Keratinocyte (primary cell): ENCODE measurements at regions not wholly inside any gene's neighbourhood (a gene's known extent, or its start where the extent isn't known, plus 50 kb on each side); places are given as distances from the start of the nearest gene placed in this dataset.

ENCODE experiments used
- DNase-seq: peaks from one replicate; pipeline ENCODE4 v3.0.0-alpha.2; 2011; ENCODE audit warnings: low read depth, missing footprints, low spot score
- FAIRE-seq: peaks from 2 replicates; lab custom pipeline; 2011; peaks lifted over from hg19 to GRCh38; lab: Jason Lieb, UNC
- H2AFZ ChIP-seq: 2 replicates; pipeline ENCODE4 v1.6.0; 2012; ENCODE audit warnings: low read length, control low read depth, inconsistent platforms; ENCODE audit not compliant: control insufficient read depth
- H3K27ac ChIP-seq: 2 replicates; pipeline ENCODE4 v1.5.1; 2011; ENCODE audit warnings: low read length; ENCODE audit not compliant: control insufficient read depth, insufficient read depth
- H3K27me3 ChIP-seq: 3 replicates; pipeline ENCODE4 v1.6.0; 2011; ENCODE audit warnings: low read length; ENCODE audit not compliant: control insufficient read depth, insufficient read depth; ENCODE audit errors: extremely low read depth
- H3K36me3 ChIP-seq, 2 experiments: 2 replicates in 1 of 2; 3 replicates in 1 of 2; pipeline ENCODE4 v1.5.1; 2011; ENCODE audit warnings: low read length in 2 of 2, mild to moderate bottlenecking in 1 of 2; ENCODE audit not compliant: control insufficient read depth in 2 of 2, insufficient read depth in 2 of 2; ENCODE audit errors: extremely low read depth in 1 of 2
- H3K4me1 ChIP-seq: 3 replicates; pipeline ENCODE4 v1.5.1; 2011; ENCODE audit warnings: low read length; ENCODE audit not compliant: control insufficient read depth, insufficient read depth; ENCODE audit errors: extremely low read depth
- H3K4me2 ChIP-seq: 3 replicates; pipeline ENCODE4 v1.6.0; 2011; ENCODE audit warnings: low read depth, low read length; ENCODE audit not compliant: control insufficient read depth, insufficient read depth; ENCODE audit errors: extremely low read depth
- H3K4me3 ChIP-seq, 3 experiments: fragments of 200-600 bp in 1 of 3; sonication (generic) in 1 of 3; 2 replicates in 2 of 3; 3 replicates in 1 of 3; pipeline ENCODE4 v1.5.1; 2011 to 2016; ENCODE audit warnings: low read length in 3 of 3, mild to moderate bottlenecking in 3 of 3, control low read depth in 2 of 3, inconsistent platforms in 1 of 3, low read depth in 1 of 3, mixed read lengths in 1 of 3, mixed run types in 1 of 3, moderate library complexity in 1 of 3; ENCODE audit not compliant: control insufficient read depth in 2 of 3, insufficient read depth in 2 of 3; ENCODE audit errors: extremely low read depth in 1 of 3
- H3K79me2 ChIP-seq: 2 replicates; pipeline ENCODE4 v1.6.0; 2012; ENCODE audit warnings: low read length; ENCODE audit not compliant: control insufficient read depth, insufficient read depth
- H3K9ac ChIP-seq: 3 replicates; pipeline ENCODE4 v1.6.0; 2011; ENCODE audit warnings: low read length; ENCODE audit not compliant: control insufficient read depth, insufficient read depth; ENCODE audit errors: extremely low read depth
- H3K9me1 ChIP-seq: 3 replicates; pipeline ENCODE4 v1.6.0; 2011; ENCODE audit warnings: low read length; ENCODE audit not compliant: control insufficient read depth, insufficient read depth; ENCODE audit errors: extremely low read depth
- H3K9me3 ChIP-seq: 2 replicates; pipeline ENCODE4 v1.5.1; 2012; ENCODE audit warnings: low read depth, low read length; ENCODE audit not compliant: control insufficient read depth
- H4K20me1 ChIP-seq: 3 replicates; pipeline ENCODE4 v1.6.0; 2011; ENCODE audit warnings: low read length; ENCODE audit not compliant: control insufficient read depth, insufficient read depth; ENCODE audit errors: extremely low read depth
- EZH2 ChIP-seq: IDR thresholded peaks from one replicate; pipeline ENCODE4 v1.6.1; 2012; ENCODE audit warnings: inconsistent platforms, mild to moderate bottlenecking, low read length, moderate library complexity
- dilution Hi-C: fragments of 300-500 bp; cut with MboI; formaldehyde crosslinking; loops from one replicate; pipeline ENCODE4 v1.7.0; 2020; ENCODE audit warnings: low sequenced_read_pairs; ENCODE audit not compliant: extremely low pct_ligation_motif_present
- TF ChIP-seq, protein P1 (sequence below), 3 experiments: IDR thresholded peaks in 1 of 3; conservative IDR thresholded peaks in 1 of 3; optimal IDR thresholded peaks in 1 of 3; 2 replicates in 2 of 3; 3 replicates in 1 of 3; pipeline versions ENCODE3 to v1.5.1; 2011; ENCODE audit warnings: low read length in 3 of 3, mild to moderate bottlenecking in 3 of 3, moderate library complexity in 2 of 3, control low read depth in 1 of 3, inconsistent platforms in 1 of 3; ENCODE audit not compliant: insufficient read depth in 2 of 3; ENCODE audit errors: extremely low read depth in 1 of 3

DNA sequence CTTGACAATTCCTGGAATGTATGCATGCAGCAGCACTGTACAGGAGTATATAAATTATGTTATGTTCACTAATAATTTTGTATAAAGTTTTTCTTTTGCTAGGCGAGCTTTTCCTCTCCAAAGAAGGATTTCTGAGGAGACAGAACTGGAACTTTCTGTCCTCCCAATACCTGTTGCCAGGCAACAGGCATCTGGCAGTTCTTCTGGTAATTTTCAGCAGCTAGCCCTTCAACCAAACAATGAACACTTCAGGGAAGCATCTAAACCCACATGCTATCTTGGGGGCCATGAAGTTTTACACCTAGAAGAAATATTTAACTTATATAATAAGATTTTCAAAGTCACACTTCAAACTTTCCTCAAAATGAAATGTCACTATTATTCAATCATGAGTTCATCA lies 162.9 kb upstream of the SYT10 start:
- DNase-seq: no peak

DNA sequence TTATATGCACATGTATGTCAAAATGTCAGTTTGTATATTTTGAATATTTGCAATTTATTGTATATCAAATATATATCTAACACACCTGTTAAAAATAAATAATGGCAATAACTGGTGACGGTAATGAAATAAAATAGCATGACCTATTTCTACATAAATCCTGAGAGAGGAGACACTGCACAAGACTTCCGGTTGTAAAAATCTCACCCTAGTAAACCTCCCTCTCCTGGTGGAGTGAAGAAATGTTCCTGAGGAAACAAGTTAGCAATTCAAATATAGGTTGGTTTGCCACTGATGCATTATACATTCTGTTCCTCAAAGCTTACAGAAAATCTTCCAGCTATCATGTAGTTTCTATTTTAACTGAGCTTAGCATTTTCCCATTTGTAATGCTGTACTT lies 166.1 kb upstream of the SYT10 start:
- DNase-seq (no peak), FAIRE-seq (no peak)
- no peak overlapping the region for H3K4me3 ChIP-seq
- H2AFZ ChIP-seq: no peak overlapping the region
- H3K9me1 ChIP-seq: no peaks in the 10 kb centered on the region
- no peaks in the 10 kb centered on the region for H3K4me1 ChIP-seq
- no peaks in the 10 kb centered on the region for H3K79me2 ChIP-seq
- no peaks in the 10 kb centered on the region for H3K9me3 ChIP-seq
- no peak for TF ChIP-seq EZH2
- TF ChIP-seq, protein P1, sequence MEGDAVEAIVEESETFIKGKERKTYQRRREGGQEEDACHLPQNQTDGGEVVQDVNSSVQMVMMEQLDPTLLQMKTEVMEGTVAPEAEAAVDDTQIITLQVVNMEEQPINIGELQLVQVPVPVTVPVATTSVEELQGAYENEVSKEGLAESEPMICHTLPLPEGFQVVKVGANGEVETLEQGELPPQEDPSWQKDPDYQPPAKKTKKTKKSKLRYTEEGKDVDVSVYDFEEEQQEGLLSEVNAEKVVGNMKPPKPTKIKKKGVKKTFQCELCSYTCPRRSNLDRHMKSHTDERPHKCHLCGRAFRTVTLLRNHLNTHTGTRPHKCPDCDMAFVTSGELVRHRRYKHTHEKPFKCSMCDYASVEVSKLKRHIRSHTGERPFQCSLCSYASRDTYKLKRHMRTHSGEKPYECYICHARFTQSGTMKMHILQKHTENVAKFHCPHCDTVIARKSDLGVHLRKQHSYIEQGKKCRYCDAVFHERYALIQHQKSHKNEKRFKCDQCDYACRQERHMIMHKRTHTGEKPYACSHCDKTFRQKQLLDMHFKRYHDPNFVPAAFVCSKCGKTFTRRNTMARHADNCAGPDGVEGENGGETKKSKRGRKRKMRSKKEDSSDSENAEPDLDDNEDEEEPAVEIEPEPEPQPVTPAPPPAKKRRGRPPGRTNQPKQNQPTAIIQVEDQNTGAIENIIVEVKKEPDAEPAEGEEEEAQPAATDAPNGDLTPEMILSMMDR (optimal IDR thresholded peaks at IDR 0.05 in 1 of 3, IDR thresholded peaks at IDR 0.05 in 1 of 3, conservative IDR thresholded peaks at IDR 0.05 in 1 of 3; ENCODE audit: extremely low read depth in 1 of 3, insufficient read depth in 2 of 3, low read length in 3 of 3): peak in 1 of 3 experiments; percentile 10
- H3K27ac ChIP-seq: no peak overlapping the region
- H4K20me1 ChIP-seq: no peaks in the 10 kb centered on the region
- no peaks in the 10 kb centered on the region for H3K36me3 ChIP-seq
- no peak overlapping the region for H3K4me2 ChIP-seq
- dilution Hi-C loops: no loop called here
- no peak overlapping the region for H3K9ac ChIP-seq
- H3K27me3 ChIP-seq: no peaks in the 10 kb centered on the region

More for the DNA sequence above, 162.9 kb upstream of the SYT10 start:
- FAIRE-seq: no peak
- no peaks in the 10 kb centered on the region for H3K9me1 ChIP-seq
- H4K20me1 ChIP-seq: no peaks in the 10 kb centered on the region
- no peak overlapping the region for H2AFZ ChIP-seq
- no peak overlapping the region for H3K4me2 ChIP-seq
- H3K36me3 ChIP-seq: no peaks in the 10 kb centered on the region
- H3K9ac ChIP-seq: no peak overlapping the region
- dilution Hi-C loops: no loop called here
- H3K4me3 ChIP-seq: no peak overlapping the region
- H3K4me1 ChIP-seq: no peaks in the 10 kb centered on the region
- no peaks in the 10 kb centered on the region for H3K9me3 ChIP-seq
- no peaks in the 10 kb centered on the region for H3K79me2 ChIP-seq
- no peak overlapping the region for H3K27ac ChIP-seq
- TF ChIP-seq, protein P1 (optimal IDR thresholded peaks at IDR 0.05 in 1 of 3, IDR thresholded peaks at IDR 0.05 in 1 of 3, conservative IDR thresholded peaks at IDR 0.05 in 1 of 3; ENCODE audit: extremely low read depth in 1 of 3, insufficient read depth in 2 of 3, low read length in 3 of 3): no peak
- no peak for TF ChIP-seq EZH2
- no peaks in the 10 kb centered on the region for H3K27me3 ChIP-seq
